GM18519 (cell line): ENCODE measurements at regions not wholly inside any gene's neighbourhood (a gene's known extent, or its start where the extent isn't known, plus 50 kb on each side); places are given as distances from the start of the nearest gene placed in this dataset.
"Not testable (repeated sequence)": the region's sequence is repeated elsewhere in the genome, so short reads cannot be mapped to it uniquely, and the experiment has no call there.

Experiments used
- ATAC-seq: cut with Tn5 transposase; IDR thresholded peaks from one replicate; pipeline ENCODE4 v1.9.1; 2021; ENCODE audit warnings: mild to moderate bottlenecking, moderate library complexity; ENCODE audit not compliant: unreplicated experiment, low FRiP score

GRCh38 chr18:29494371-29494770 lies 1317.4 kb upstream of the CDH2 start:
- ATAC-seq: no peak

- no peak for ATAC-seq
These were observed 1315.0 kb upstream of the CDH2 start for GRCh38 chr18:29491907-29492306.

- no peak for ATAC-seq
These were observed 1311.7 kb upstream of the CDH2 start for GRCh38 chr18:29488617-29489016.

GRCh38 chr18:29465526-29465925 lies 1288.6 kb upstream of the CDH2 start:
- no peak for ATAC-seq

GRCh38 chr18:29459972-29460371 lies 1283.0 kb upstream of the CDH2 start:
- no peak for ATAC-seq

- no peak for ATAC-seq
These were observed 1280.5 kb upstream of the CDH2 start for GRCh38 chr18:29457316-29457889.

- ATAC-seq: no peak
These were observed 1272.5 kb upstream of the CDH2 start for GRCh38 chr18:29449424-29449823.

- no peak for ATAC-seq
These were observed 1262.5 kb upstream of the CDH2 start for GRCh38 chr18:29439398-29439797.

GRCh38 chr18:29436459-29436858 lies 1259.5 kb upstream of the CDH2 start:
- ATAC-seq: no peak

- no peak for ATAC-seq
These were observed 1257.7 kb upstream of the CDH2 start for GRCh38 chr18:29434650-29435049.

- no peak for ATAC-seq
These were observed 1253.5 kb upstream of the CDH2 start for GRCh38 chr18:29430416-29430815.

- no peak for ATAC-seq
These were observed 1241.2 kb upstream of the CDH2 start for GRCh38 chr18:29418136-29418535.

- no peak for ATAC-seq
These were observed 1230.1 kb upstream of the CDH2 start for GRCh38 chr18:29406996-29407395.

- no peak for ATAC-seq
These were observed 1220.6 kb upstream of the CDH2 start for GRCh38 chr18:29397536-29397935.

- ATAC-seq: peak; percentile 85
These were observed 1206.7 kb upstream of the CDH2 start for GRCh38 chr18:29383311-29384273.

- ATAC-seq: no peak
These were observed 1201.8 kb upstream of the CDH2 start for GRCh38 chr18:29378651-29379136.

- no peak for ATAC-seq
These were observed 1200.4 kb upstream of the CDH2 start for GRCh38 chr18:29377346-29377745.

- no peak for ATAC-seq
These were observed 1196.1 kb upstream of the CDH2 start for GRCh38 chr18:29373000-29373399.

- ATAC-seq: no peak
These were observed 1184.9 kb upstream of the CDH2 start for GRCh38 chr18:29361843-29362242.

- ATAC-seq: not testable (repeated sequence)
These were observed 1183.7 kb upstream of the CDH2 start for GRCh38 chr18:29360659-29361058.

- not testable (repeated sequence) for ATAC-seq
These were observed 1182.3 kb upstream of the CDH2 start for GRCh38 chr18:29359222-29359621.

GRCh38 chr18:29351171-29351570 lies 1174.2 kb upstream of the CDH2 start:
- no peak for ATAC-seq
